Prostate gland (tissue), 2 donors: ENCODE measurements at regions not wholly inside any gene's neighbourhood (a gene's known extent, or its start where the extent isn't known, plus 50 kb on each side); places are given as distances from the start of the nearest gene placed in this dataset.

Source experiments
- POLR2AphosphoS5 ChIP-seq: sonication (generic); formaldehyde crosslinking; IDR thresholded peaks from one replicate; pipeline ENCODE4 v1.6.1; 2017; ENCODE audit warnings: antibody characterized with exemption
- TF ChIP-seq, protein P1 (sequence below), 4 experiments: fragments of 200-600 bp in 2 of 4; fragments of 450-650 bp in 2 of 4; sonication (generic) in 2 of 4; IDR thresholded peaks; 1 replicate in 3 of 4; 2 replicates in 1 of 4; pipeline ENCODE4 v1.5.1; 2016 to 2019; ENCODE audit warnings: antibody characterized with exemption in 4 of 4, mild to moderate bottlenecking in 2 of 4, moderate library complexity in 2 of 4

GRCh38 chr11:126138636-126139035 lies 72.8 kb downstream of the RPUSD4 start:
- TF ChIP-seq, protein P1, sequence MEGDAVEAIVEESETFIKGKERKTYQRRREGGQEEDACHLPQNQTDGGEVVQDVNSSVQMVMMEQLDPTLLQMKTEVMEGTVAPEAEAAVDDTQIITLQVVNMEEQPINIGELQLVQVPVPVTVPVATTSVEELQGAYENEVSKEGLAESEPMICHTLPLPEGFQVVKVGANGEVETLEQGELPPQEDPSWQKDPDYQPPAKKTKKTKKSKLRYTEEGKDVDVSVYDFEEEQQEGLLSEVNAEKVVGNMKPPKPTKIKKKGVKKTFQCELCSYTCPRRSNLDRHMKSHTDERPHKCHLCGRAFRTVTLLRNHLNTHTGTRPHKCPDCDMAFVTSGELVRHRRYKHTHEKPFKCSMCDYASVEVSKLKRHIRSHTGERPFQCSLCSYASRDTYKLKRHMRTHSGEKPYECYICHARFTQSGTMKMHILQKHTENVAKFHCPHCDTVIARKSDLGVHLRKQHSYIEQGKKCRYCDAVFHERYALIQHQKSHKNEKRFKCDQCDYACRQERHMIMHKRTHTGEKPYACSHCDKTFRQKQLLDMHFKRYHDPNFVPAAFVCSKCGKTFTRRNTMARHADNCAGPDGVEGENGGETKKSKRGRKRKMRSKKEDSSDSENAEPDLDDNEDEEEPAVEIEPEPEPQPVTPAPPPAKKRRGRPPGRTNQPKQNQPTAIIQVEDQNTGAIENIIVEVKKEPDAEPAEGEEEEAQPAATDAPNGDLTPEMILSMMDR (IDR thresholded peaks at IDR 0.05), result no peak
- no peak for TF ChIP-seq POLR2AphosphoS5
